K562 (cell line): ENCODE measurements at regions not wholly inside any gene's neighbourhood (a gene's known extent, or its start where the extent isn't known, plus 50 kb on each side); places are given as distances from the start of the nearest gene placed in this dataset.

Source experiments
- ATAC-seq: fragments of 200-7000 bp; cut with Tn5 transposase; 3 replicates; pipeline ENCODE4 v1.9.1; 2020; ENCODE audit warnings: moderate library complexity
- BruUV-seq: library from RNA; stranded (reverse); fragments of 400-500 nt; replicated peaks from 2 replicates; lab custom pipeline; 2021; lab: Mats Ljungman, UMichigan
- CTCF ChIA-PET: fragments of 300-600 bp; formaldehyde crosslinking; extraction: SDS; loops from one replicate; lab custom pipeline; 2021; ENCODE audit warnings: low intra/inter-chr PET ratio; lab: Yijun Ruan, JAX
- POLR2A ChIA-PET: fragments of 300-600, 350-650 bp; sonication (Branson Sonifier 250); formaldehyde crosslinking; extraction: SDS; loops from one replicate; lab custom pipeline; 2021; ENCODE audit warnings: antibody characterized with exemption, inconsistent platforms; lab: Yijun Ruan, JAX
- DNase-seq, 4 experiments: peaks; one replicate each; pipeline versions ENCODE4 v3.0.0 to v3.0.0-alpha.2; 2011 to 2018; ENCODE audit warnings: low spot score in 3 of 4, mixed read lengths in 3 of 4; ENCODE audit errors: extremely low read depth in 1 of 4
- FAIRE-seq: peaks from 2 replicates; lab custom pipeline; 2011; peaks lifted over from hg19 to GRCh38; lab: Jason Lieb, UNC
- H2AFZ ChIP-seq: 2 replicates; pipeline ENCODE4 v1.6.0; 2011; ENCODE audit warnings: low read depth, low read length, control low read depth, inconsistent platforms
- H3K27ac ChIP-seq: fragments of 200-600 bp; 3 replicates; pipeline ENCODE4 v1.8.0; 2011; ENCODE audit warnings: low read depth, mild to moderate bottlenecking, control low read depth, inconsistent platforms, low read length, moderate library complexity, mixed read lengths; ENCODE audit errors: extremely low read depth
- H3K27me3 ChIP-seq, 2 experiments: fragments of 300-600 bp in 1 of 2; 2 replicates in 1 of 2; 3 replicates in 1 of 2; pipeline versions ENCODE4 v1.6.0 to v1.8.0; 2011; ENCODE audit warnings: inconsistent platforms in 2 of 2, low read length in 2 of 2, mild to moderate bottlenecking in 1 of 2, mixed read lengths in 1 of 2, moderate library complexity in 1 of 2; ENCODE audit not compliant: control insufficient read depth in 2 of 2, insufficient read depth in 2 of 2
- H3K36me3 ChIP-seq: fragments of 300-600 bp; 3 replicates; pipeline ENCODE4 v1.8.0; 2011; ENCODE audit warnings: mild to moderate bottlenecking, low read length, inconsistent platforms; ENCODE audit not compliant: control insufficient read depth, insufficient read depth
- H3K4me1 ChIP-seq, 2 experiments: fragments of 200-600 bp in 1 of 2; replicated peaks in 1 of 2; 2 replicates in 1 of 2; 3 replicates in 1 of 2; pipeline versions ENCODE4 v1.5.1 to v1.8.0; 2011; ENCODE audit warnings: inconsistent platforms in 2 of 2, low read length in 2 of 2, mild to moderate bottlenecking in 1 of 2, mixed read lengths in 1 of 2, moderate library complexity in 1 of 2; ENCODE audit not compliant: control insufficient read depth in 2 of 2, insufficient read depth in 2 of 2
- H3K4me2 ChIP-seq: 2 replicates; pipeline ENCODE4 v1.6.1; 2011; ENCODE audit warnings: low read length, control low read depth, inconsistent platforms, mixed read lengths; ENCODE audit not compliant: insufficient read depth
- H3K4me3 ChIP-seq: fragments of 200-600 bp; sonication (generic), shearing (Covaris generic); 2 replicates; pipeline ENCODE4 v1.5.1; 2016; ENCODE audit warnings: control low read depth, inconsistent platforms
- H3K79me2 ChIP-seq: fragments of 200-600 bp; 3 replicates; pipeline ENCODE4 v1.8.0; 2011; ENCODE audit warnings: low read length, inconsistent platforms; ENCODE audit not compliant: control insufficient read depth, insufficient read depth
- H3K9ac ChIP-seq, 2 experiments: 2 replicates each; pipeline versions ENCODE4 v1.6.0 to v1.6.1; 2011; ENCODE audit warnings: low read depth in 2 of 2, low read length in 2 of 2, control low read depth in 1 of 2, inconsistent platforms in 1 of 2, mild to moderate bottlenecking in 1 of 2, mixed read lengths in 1 of 2; ENCODE audit not compliant: insufficient read depth in 1 of 2
- H3K9me1 ChIP-seq: one replicate; pipeline ENCODE4 v1.6.0; 2011; ENCODE audit warnings: inconsistent platforms, mild to moderate bottlenecking, low read length, moderate library complexity; ENCODE audit not compliant: control insufficient read depth, insufficient read depth
- H3K9me3 ChIP-seq: replicated peaks from 2 replicates; pipeline ENCODE4 v1.5.1; 2011; ENCODE audit warnings: low read depth, low read length, inconsistent platforms; ENCODE audit not compliant: control insufficient read depth, insufficient read depth
- H4K20me1 ChIP-seq: replicated peaks from 2 replicates; pipeline ENCODE4 v1.6.1; 2011; ENCODE audit warnings: low read length, inconsistent platforms, mixed read lengths; ENCODE audit not compliant: control insufficient read depth, insufficient read depth
- CCNT2 ChIP-seq: IDR thresholded peaks from 2 replicates; pipeline ENCODE4 v1.6.1; 2011; ENCODE audit warnings: borderline replicate concordance, low read depth, mild to moderate bottlenecking, moderate library complexity, mixed read lengths, low read length; ENCODE audit not compliant: insufficient read length; ENCODE audit errors: extremely low read depth
- HINFP ChIP-seq: fragments of 450-650 bp; conservative IDR thresholded peaks from 2 replicates; pipeline ENCODE4 v1.6.1; 2016; ENCODE audit warnings: missing genetic modification characterization, low read depth, mild to moderate bottlenecking, control low read depth, missing compliant biosample characterization
- MAFF ChIP-seq: IDR thresholded peaks from 2 replicates; pipeline ENCODE4 v1.6.1; 2012; ENCODE audit warnings: low read length, improper control_type of control experiment
- SP2 ChIP-seq: IDR thresholded peaks from 2 replicates; pipeline ENCODE4 v1.6.1; 2011; ENCODE audit warnings: mild to moderate bottlenecking, low read depth, low read length, moderate library complexity; ENCODE audit not compliant: poor library complexity, severe bottlenecking; ENCODE audit errors: extremely low read depth
- SRSF9 ChIP-seq: fragments of 200-400 bp; formaldehyde crosslinking; IDR thresholded peaks from 2 replicates; pipeline ENCODE4 v1.6.1; 2017; ENCODE audit warnings: low read depth, low read length, borderline replicate concordance
- STAT5A ChIP-seq: IDR thresholded peaks from 2 replicates; pipeline ENCODE4 v1.6.1; 2012; ENCODE audit warnings: low read length, inconsistent platforms, borderline replicate concordance
- USF1 ChIP-seq: sonication (generic); formaldehyde crosslinking; IDR thresholded peaks from 2 replicates; pipeline ENCODE4 v1.9.0; 2022; ENCODE audit warnings: mild to moderate bottlenecking, missing genetic modification reagents
- ZNF274 ChIP-seq: IDR thresholded peaks from 2 replicates; pipeline ENCODE4 v1.6.1; 2011; ENCODE audit warnings: low read depth, mild to moderate bottlenecking, low read length, moderate library complexity, borderline replicate concordance
- WGBS: fragments of 100-300 bp; shearing (Covaris generic); methylation state at CpG from one replicate; pipeline ENCODE4 v1.1.6; 2016; ENCODE audit warnings: low coverage, mixed read lengths; ENCODE audit not compliant: insufficient coverage; ENCODE audit errors: missing lambda C conversion rate; 5-methylcytosine and 5-hydroxymethylcytosine counted together
- in situ Hi-C: fragments of 300-500 bp; cut with MboI; formaldehyde crosslinking; loops from 4 replicates; pipeline ENCODE4 v1.15.0; 2018; ENCODE audit warnings: inconsistent platforms, mixed read lengths
- intact Hi-C: fragments of 100-400 bp; cut with micrococcal nuclease; formaldehyde crosslinking; loops from 2 replicates; pipeline ENCODE4 v1.14.2; 2022

- Histone ChIP-seq H4K20me1 (no peaks in the 10 kb centered on the region), H3K27ac (no peak overlapping the region), H3K36me3 (no peaks in the 10 kb centered on the region), H2AFZ (no peak overlapping the region), H3K4me3 (no peak overlapping the region), H3K9me1 (no peaks in the 10 kb centered on the region), H3K9me3 (no peaks in the 10 kb centered on the region), H3K4me1 (no peaks in the 10 kb centered on the region), H3K27me3 (no peaks in the 10 kb centered on the region), H3K79me2 (no peaks in the 10 kb centered on the region), H3K4me2 (no peak overlapping the region), H3K9ac (no peak overlapping the region)
- no TSS peak for BruUV-seq
- 0% methylated on average over 3 of the region's 3 CpGs for WGBS
- in situ Hi-C loops (no loop called here), intact Hi-C loops (no loop called here)
- no peak for FAIRE-seq
- no peak for DNase-seq
- ChIA-PET POLR2A (no interaction called here), CTCF (no interaction called here)
- TF ChIP-seq STAT5A (no peak), SP2 (no peak), USF1 (no peak), CCNT2 (no peak), HINFP (tag) (no peak), MAFF (no peak), ZNF274 (no peak), SRSF9 (no peak)
- no peak for ATAC-seq
These were observed 549.3 kb downstream of the IQCM start for GRCh38 chr4:149266301-149266700.
